Uterus (tissue), 2 donors: ENCODE measurements at regions not wholly inside any gene's neighbourhood (a gene's known extent, or its start where the extent isn't known, plus 50 kb on each side); places are given as distances from the start of the nearest gene placed in this dataset.

ENCODE experiments used
- CTCF ChIP-seq, 4 experiments: fragments of 200-600 bp in 2 of 4; fragments of 450-650 bp in 2 of 4; sonication (generic) in 2 of 4; IDR thresholded peaks; one replicate each; pipeline ENCODE4 v1.5.1; 2016 to 2019; ENCODE audit warnings: antibody characterized with exemption in 4 of 4, mild to moderate bottlenecking in 2 of 4, moderate library complexity in 1 of 4
- POLR2A ChIP-seq, 2 donors: fragments of 450-650 bp; IDR thresholded peaks; one replicate each; pipeline ENCODE4 v1.6.1; 2016; ENCODE audit warnings: antibody characterized with exemption in 2 of 2, mild to moderate bottlenecking in 1 of 2, moderate library complexity in 1 of 2

- no peak for TF ChIP-seq CTCF (IDR thresholded peaks at IDR 0.05)
- TF ChIP-seq POLR2A (IDR thresholded peaks at IDR 0.05), result no peak
Observed at GRCh38 chr3:145089337-145089736, 1071.6 kb downstream of the PLOD2 start.
